GM06990 (cell line): ENCODE measurements at regions not wholly inside any gene's neighbourhood (a gene's known extent, or its start where the extent isn't known, plus 50 kb on each side); places are given as distances from the start of the nearest gene placed in this dataset.

Source experiments
- DNase-seq: peaks from one replicate; pipeline ENCODE4 v3.0.0-alpha.2; 2011; ENCODE audit not compliant: insufficient read length; ENCODE audit errors: extremely low read depth
- H3K27me3 ChIP-seq: replicated peaks from 2 replicates; pipeline ENCODE4 v1.6.0; 2011; ENCODE audit warnings: low read length; ENCODE audit not compliant: control insufficient read depth, insufficient read depth
- H3K36me3 ChIP-seq: 2 replicates; pipeline ENCODE4 v1.5.1; 2011; ENCODE audit warnings: low read length; ENCODE audit not compliant: control insufficient read depth, insufficient read depth
- H3K4me3 ChIP-seq: replicated peaks from 2 replicates; pipeline ENCODE4 v1.5.1; 2011; ENCODE audit warnings: low read depth, mild to moderate bottlenecking, control low read depth, low read length
- CTCF ChIP-seq: IDR thresholded peaks from 2 replicates; pipeline ENCODE4 v1.5.1; 2011; ENCODE audit warnings: low read length, control low read depth, mild to moderate bottlenecking, inconsistent platforms; ENCODE audit not compliant: insufficient read depth, poor library complexity, severe bottlenecking

DNA sequence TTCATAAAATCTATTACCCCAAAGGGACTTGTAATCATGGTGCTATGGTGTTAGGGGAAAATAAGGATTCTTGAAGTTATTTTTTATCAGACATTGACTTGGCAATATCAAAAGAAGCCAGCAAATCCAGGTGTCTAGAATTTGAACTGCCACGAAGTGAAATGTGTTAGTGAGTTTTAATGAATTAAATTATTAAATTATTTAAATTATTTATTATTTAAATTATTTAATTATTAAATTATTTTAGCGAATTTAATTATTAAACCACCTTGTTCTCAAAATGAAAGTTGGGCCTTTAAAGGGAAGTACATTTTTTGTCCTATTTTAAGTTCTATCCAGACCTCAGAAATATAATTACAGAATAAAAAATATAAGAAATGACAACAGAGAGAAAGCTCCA is 332.6 kb upstream of the SMC2 start:
- no peak for TF ChIP-seq CTCF

GRCh38 chr9:103789686-103790085 is 304.4 kb upstream of the SMC2 start:
- no peak overlapping the region for H3K4me3 ChIP-seq
- no peak for DNase-seq
- H3K36me3 ChIP-seq: no peaks in the 10 kb centered on the region
- peak; percentile 44 for TF ChIP-seq CTCF
- H3K27me3 ChIP-seq: no peaks in the 10 kb centered on the region

More for the DNA sequence above, 332.6 kb upstream of the SMC2 start:
- no peak for DNase-seq
- Histone ChIP-seq H3K4me3 (no peak overlapping the region), H3K36me3 (no peaks in the 10 kb centered on the region), H3K27me3 (no peaks in the 10 kb centered on the region)

- DNase-seq: no peak
- Histone ChIP-seq H3K4me3 (no peak overlapping the region), H3K27me3 (no peaks in the 10 kb centered on the region)
Observed at GRCh38 chr9:103798620-103799019, 295.5 kb upstream of the SMC2 start.

DNA sequence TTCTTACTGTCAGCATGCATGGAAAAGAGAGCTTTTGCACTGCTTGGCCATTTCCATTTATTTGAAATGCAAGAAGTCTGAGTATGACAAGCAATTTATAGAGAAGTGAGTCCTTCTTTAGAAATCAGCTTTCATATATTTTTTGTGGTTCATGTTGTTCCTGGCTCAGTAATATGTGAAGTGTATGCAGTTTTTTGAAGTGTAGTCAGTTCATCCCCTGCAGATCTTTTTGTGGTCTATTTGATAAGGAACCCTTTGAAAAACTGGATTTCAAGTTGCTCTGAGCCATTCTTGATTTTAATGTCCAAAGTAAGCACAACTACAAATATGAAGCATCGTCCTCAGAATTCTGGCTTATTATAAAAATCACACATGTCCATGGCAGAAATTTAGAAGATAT is 294.1 kb upstream of the SMC2 start:
- Histone ChIP-seq H3K36me3 (no peaks in the 10 kb centered on the region), H3K4me3 (no peak overlapping the region), H3K27me3 (no peaks in the 10 kb centered on the region)
- no peak for DNase-seq
- no peak for TF ChIP-seq CTCF

More at GRCh38 chr9:103798620-103799019, 295.5 kb upstream of the SMC2 start:
- no peak for TF ChIP-seq CTCF
- no peaks in the 10 kb centered on the region for H3K36me3 ChIP-seq

DNA sequence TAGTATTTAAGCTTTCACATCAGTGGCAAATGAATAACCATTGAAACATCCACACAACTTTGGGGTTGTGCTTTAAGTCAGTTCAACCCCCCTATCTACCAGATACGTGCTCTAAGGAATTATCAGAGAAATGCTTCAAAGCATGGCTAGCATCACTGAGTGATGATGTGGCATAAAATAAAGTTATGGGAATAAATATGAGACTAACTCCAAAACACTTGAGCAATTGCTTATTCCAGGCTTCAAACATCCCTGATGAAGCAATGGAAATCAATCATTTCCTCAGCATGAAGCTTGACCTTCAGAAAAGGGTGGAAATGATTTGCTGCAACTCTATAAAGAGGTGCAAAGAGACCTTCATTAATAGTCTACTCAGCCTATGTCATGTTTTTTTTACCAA is 292.0 kb upstream of the SMC2 start:
- no peak for TF ChIP-seq CTCF
- no peaks in the 10 kb centered on the region for H3K27me3 ChIP-seq
- no peaks in the 10 kb centered on the region for H3K36me3 ChIP-seq
- no peak overlapping the region for H3K4me3 ChIP-seq
- DNase-seq: no peak

- DNase-seq: no peak
- no peak for TF ChIP-seq CTCF
- no peak overlapping the region for H3K4me3 ChIP-seq
- H3K36me3 ChIP-seq: no peaks in the 10 kb centered on the region
- no peaks in the 10 kb centered on the region for H3K27me3 ChIP-seq
Observed at GRCh38 chr9:103803245-103803644, 290.9 kb upstream of the SMC2 start.
